Tibial nerve (tissue), 4 donors: ENCODE measurements at regions not wholly inside any gene's neighbourhood (a gene's known extent, or its start where the extent isn't known, plus 50 kb on each side); places are given as distances from the start of the nearest gene placed in this dataset.

ENCODE experiments used
- EP300 ChIP-seq, 2 donors: sonication (generic); formaldehyde crosslinking; IDR thresholded peaks; one replicate each; pipeline ENCODE4 v1.6.1; 2017; ENCODE audit warnings: antibody characterized with exemption in 2 of 2, mild to moderate bottlenecking in 1 of 2
- POLR2A ChIP-seq, 2 donors: fragments of 450-650 bp; IDR thresholded peaks; one replicate each; pipeline ENCODE4 v1.6.1; 2017; ENCODE audit warnings: antibody characterized with exemption in 2 of 2, mild to moderate bottlenecking in 2 of 2, moderate library complexity in 2 of 2
- TF ChIP-seq, protein P1 (sequence below), 5 experiments: fragments of 200-600 bp in 3 of 5; fragments of 450-650 bp in 2 of 5; sonication (generic) in 3 of 5; IDR thresholded peaks; one replicate each; pipeline ENCODE4 v1.5.1; 2016 to 2019; ENCODE audit warnings: antibody characterized with exemption in 5 of 5, mild to moderate bottlenecking in 3 of 5, moderate library complexity in 2 of 5

DNA sequence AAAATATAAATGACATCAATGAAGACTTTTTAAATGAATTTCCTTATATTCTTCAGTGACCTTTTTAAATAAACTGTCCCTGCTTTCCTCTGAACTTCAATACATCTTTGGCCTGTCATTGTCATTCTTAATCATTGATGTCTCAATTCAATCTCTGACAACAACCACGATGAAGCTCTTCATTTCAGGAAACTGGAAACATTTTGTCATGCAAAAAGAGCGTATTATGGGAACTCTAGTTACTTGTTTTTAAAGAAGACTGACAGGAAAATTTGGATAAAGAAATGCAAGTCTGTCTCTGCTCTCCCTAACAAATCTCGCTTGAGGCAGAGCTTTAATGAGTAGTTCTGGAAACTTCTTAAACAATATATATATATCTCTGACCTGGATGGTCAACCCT is 535.8 kb upstream of the ADGRL2 start:
- TF ChIP-seq POLR2A (IDR thresholded peaks at IDR 0.05), result no peak
- TF ChIP-seq, protein P1, sequence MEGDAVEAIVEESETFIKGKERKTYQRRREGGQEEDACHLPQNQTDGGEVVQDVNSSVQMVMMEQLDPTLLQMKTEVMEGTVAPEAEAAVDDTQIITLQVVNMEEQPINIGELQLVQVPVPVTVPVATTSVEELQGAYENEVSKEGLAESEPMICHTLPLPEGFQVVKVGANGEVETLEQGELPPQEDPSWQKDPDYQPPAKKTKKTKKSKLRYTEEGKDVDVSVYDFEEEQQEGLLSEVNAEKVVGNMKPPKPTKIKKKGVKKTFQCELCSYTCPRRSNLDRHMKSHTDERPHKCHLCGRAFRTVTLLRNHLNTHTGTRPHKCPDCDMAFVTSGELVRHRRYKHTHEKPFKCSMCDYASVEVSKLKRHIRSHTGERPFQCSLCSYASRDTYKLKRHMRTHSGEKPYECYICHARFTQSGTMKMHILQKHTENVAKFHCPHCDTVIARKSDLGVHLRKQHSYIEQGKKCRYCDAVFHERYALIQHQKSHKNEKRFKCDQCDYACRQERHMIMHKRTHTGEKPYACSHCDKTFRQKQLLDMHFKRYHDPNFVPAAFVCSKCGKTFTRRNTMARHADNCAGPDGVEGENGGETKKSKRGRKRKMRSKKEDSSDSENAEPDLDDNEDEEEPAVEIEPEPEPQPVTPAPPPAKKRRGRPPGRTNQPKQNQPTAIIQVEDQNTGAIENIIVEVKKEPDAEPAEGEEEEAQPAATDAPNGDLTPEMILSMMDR (IDR thresholded peaks at IDR 0.05), result no peak
- no peak for TF ChIP-seq EP300 (IDR thresholded peaks at IDR 0.05)
